GM21825 (cell line): ENCODE measurements at regions not wholly inside any gene's neighbourhood (a gene's known extent, or its start where the extent isn't known, plus 50 kb on each side); places are given as distances from the start of the nearest gene placed in this dataset.

Experiments used
- ATAC-seq: cut with Tn5 transposase; IDR thresholded peaks from one replicate; pipeline ENCODE4 v1.9.1; 2021; ENCODE audit warnings: mild to moderate bottlenecking, moderate library complexity; ENCODE audit not compliant: unreplicated experiment

DNA sequence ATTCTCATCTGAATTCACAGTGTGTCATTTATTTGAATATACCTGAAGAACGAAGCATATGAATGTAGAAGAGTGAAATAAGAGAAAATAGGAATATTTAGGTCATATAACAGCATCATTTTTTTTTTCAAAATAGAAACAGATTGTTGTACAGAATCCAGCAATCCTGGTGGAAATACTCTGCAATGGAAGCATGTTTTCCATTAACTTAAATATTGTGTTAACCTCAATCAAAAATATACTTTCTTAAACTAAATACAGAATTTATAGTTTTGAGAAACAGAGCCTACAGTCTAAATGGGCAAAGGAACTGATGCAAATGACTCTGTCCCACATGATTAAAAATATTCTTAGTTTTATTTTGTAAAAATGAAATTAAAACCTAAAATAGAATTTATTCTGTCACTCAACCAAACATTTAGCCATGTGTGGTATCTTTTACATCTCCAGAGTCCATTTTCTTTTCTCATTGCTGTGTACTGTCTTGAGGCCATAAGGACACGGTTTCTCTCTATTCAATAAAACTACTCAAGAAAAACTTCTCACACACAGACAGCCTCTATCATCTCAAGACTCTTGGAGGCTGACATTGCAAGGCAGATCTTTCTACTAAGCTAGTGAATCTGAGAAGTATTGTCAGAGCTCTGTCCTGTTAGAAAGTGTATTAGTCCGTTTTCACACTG lies 322.6 kb downstream of the LTN1 start:
- no peak for ATAC-seq

GRCh38 chr21:28669321-28669720 lies 323.4 kb downstream of the LTN1 start:
- no peak for ATAC-seq

GRCh38 chr21:28663754-28664153 lies 328.9 kb downstream of the LTN1 start:
- ATAC-seq, result no peak

- ATAC-seq, result no peak
Measured at GRCh38 chr21:28663111-28663693, 329.5 kb downstream of the LTN1 start.

GRCh38 chr21:28657566-28657965 lies 335.1 kb downstream of the LTN1 start:
- ATAC-seq, result no peak

DNA sequence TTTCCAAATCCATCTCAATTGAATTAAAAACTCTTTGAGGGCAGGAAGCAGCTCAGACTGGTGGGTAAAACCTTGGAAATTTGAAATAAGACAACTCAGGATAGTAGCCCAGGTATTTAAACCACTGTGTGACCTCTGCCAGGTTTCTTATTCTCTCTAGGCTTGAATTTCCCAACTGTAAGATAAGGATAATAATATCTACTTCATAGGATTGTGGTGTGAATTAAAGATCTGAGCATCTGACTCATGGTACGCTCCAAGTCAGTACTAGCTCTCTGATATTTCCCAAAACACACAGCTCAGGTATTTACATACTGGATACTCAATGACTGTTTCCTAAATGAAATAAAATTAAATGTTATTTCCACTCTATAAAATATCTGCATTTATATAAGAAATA lies 337.2 kb downstream of the LTN1 start:
- no peak for ATAC-seq

DNA sequence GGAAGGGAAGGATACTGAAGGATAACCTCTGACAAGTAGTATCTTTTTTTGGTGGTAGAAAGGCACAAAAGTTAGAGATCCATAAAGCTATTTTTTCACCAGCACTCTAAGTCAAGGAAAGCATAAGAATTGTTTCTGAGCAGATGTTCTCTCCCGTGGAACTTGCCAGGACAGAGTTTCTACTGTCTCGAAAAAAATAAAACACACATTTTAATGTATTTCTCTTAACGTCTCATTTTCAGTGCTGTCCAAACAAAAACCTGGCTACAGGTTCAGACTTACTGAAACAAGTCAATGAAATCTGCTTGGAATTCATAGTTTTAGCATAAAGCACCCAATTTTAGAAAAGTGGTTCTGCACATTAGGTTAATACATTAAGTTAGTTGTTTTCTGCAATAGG lies 338.3 kb downstream of the LTN1 start:
- no peak for ATAC-seq

DNA sequence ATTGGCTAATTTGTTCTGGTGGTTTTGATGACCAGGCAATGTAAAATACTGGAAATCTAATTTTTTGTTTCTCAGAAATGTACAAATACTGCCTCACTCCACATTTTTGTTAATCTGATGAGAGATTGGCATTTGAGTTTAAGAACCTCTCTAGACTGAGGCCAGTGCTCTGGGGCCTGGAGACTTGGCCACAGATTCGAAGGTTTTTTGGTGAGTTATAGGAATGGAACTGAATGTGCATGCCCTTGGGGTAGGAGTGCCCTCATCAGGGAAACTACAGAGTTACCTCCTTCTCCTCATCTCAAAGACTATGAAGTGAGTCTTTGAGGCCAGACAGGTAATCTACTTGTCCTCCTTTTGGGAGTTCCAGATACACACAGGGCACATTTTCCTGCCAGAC lies 347.9 kb downstream of the LTN1 start:
- no peak for ATAC-seq

DNA sequence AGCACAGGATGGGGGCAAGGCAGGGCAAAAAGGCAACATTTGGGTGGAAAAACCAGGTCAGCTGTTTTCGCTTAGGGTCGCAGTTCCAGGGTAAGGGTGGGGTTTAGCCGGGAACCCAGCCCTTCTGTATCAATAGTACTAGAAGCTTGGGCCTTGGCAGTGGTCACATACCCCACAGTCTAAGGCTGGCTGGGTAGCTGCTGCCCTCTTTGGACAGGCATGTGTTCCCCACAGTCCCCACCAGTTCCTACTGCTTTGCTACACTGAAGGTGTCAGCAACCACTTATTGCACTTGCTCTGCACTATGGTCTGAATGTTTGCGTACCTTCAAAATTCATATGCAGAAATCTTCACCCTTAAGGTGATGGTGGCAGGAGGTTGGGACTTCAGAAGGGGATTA lies 349.8 kb downstream of the LTN1 start:
- no peak for ATAC-seq

DNA sequence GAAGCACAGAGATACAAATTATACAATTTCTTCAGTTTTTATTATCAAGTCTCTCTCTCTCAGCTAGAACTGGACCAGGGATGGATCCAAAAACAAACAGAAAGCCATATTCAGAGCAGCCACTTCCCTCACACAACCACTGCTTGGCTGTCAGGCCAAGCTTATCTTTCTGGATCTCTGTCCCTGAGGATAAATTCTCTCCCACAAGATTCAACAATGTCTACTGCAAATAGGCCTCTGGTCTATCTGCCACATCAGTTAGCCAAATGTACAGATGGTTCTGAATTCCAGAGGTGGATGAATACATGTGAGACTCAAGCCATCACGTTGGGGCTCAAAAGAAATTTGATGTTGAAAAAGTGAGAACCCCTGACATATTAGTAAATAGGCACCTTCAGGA lies 350.9 kb downstream of the LTN1 start:
- no peak for ATAC-seq

DNA sequence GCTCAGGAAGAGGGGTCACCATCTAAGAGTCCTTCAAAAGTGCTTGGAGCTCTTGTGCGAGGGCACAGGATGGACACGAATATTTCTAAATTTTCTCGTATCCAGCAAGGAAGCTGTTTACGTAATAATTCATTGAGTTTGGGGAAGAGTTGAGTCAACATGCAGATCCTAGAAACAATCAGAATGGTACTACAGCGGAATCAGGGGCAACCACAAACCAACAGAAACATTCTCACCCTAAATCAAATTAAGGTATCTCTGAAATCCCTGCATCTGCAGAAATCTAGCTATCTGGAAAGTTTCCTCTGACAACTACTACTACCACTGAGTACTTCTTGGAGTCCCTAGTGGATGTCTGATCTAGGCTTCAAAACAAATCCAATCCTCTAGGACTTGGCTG lies 352.4 kb downstream of the LTN1 start:
- ATAC-seq, result no peak

- ATAC-seq, result no peak
Measured at GRCh38 chr21:28639737-28640136, 352.9 kb downstream of the LTN1 start.

DNA sequence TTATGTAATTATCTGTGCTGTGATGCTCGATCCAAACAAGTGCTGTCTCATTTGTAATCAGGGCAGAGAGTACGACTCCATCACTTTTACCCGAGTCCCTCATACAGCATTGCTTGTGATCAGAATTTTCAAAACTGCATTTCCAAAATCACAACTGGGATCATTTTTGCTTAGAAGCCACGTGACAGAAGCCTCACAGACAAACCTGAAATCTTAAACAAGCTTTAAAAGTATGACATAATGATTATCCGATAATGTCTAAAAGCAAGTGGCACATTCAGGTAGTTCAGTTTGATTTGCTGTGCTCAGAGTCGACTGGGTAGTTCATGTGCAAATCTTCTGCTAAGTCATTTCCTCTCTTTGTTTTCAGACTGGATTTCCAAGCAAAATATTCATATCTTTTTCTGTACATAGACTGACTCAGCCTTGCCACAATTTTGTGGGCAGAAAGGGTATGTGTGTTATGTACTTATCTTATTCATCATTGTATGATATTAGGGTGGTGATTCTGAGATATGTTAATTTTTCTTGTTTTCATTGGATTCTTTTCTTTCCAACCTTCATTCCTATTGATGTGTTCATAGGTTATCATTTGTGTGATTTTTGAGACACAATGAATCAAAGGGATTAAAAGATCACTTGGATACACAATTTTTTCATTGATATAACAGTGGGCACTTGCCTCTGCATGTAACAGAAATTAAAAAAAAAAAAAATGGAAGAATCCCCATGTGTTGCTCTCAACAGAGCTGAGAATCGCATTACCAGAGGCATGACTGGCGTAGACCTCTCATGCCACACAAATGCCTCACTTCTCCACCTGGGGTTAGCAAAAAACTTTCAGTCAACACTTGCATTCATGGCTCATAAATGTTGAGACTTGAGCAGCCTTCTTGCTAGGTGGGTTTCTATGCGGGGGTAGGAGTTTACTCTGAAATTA lies 355.7 kb downstream of the LTN1 start:
- ATAC-seq, result no peak

DNA sequence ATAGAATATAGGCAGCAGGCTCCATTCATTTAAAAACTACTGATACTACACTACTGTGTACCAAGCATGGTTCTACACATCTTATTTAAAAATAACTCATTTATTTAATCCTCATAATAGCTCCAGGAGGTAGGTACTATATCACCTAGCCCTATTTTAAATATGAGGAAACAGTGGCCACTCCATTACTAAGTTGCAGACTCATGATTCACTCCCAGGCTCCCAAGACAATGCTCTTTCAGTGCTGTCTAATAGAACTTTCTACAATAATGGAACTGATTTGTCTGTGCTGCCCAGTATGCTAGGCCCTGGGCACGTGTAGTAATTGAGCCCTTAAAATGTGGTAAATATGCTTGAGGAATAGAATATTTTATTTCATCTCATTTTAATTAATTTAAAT lies 357.1 kb downstream of the LTN1 start:
- ATAC-seq, result no peak

- ATAC-seq, result no peak
Measured at GRCh38 chr21:28633839-28634555, 358.7 kb downstream of the LTN1 start.

GRCh38 chr21:28632755-28633408 lies 359.8 kb downstream of the LTN1 start:
- no peak for ATAC-seq

DNA sequence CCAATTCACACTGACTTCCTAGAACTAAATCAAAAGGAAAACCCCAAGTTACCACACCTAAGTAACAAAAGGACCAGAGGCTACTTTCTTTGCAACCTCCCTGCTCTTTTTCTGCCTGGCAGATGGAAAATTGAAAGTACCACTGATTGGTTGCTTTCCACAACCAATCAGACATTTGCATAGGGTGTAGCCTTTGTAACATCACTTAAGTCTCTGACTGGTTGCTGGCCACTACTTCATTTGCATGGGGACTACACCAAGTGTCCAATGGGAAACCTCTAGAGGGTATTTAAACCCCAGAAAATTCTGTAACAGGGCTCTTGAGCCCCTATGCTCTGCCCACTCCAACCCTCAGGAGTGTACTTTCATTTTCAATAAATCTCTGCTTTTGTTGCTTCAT lies 365.0 kb downstream of the LTN1 start:
- no peak for ATAC-seq

GRCh38 chr21:28627261-28627660 lies 365.4 kb downstream of the LTN1 start:
- no peak for ATAC-seq

DNA sequence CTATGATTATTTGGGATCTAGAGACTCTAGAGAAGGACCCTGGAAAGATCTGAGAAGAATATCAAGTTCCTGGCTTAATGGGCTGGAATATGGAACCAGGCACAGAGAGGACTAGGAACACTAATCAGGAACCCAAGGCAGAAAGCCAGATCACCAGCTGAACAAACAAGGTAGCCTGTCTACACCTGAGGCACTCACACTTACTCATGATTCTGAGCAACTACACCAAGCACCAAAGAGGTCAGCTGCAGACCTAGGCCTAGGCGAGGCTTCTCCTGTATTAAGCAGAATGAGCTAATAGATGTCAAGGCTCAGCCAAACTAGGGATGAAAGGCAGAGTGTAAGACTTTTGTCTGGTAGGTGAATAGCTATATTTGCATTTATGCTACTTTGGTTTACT lies 368.1 kb downstream of the LTN1 start:
- ATAC-seq, result no peak

DNA sequence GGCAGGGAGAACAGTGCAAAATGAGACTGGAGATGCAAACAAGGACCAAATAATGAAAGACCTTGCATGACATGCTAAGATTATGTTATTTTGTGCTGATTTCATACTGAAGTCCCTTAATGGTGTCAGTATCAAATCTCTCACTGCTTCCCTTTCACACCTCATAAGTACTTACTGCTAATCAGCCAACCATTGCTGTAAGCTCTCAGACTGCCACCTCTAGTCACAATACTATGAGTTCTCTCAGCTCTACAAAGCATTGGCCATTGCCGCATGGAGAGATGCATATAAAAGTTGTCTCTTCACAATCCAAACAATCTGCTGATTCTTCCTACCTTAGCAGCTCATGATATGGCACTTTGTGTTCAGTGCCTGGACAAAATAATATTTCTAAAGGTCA lies 375.4 kb downstream of the LTN1 start:
- no peak for ATAC-seq

- ATAC-seq, result no peak
Measured at GRCh38 chr21:28615276-28615675, 377.4 kb downstream of the LTN1 start.
